ENCODE measurements at regions not wholly inside any gene's neighbourhood (a gene's known extent, or its start where the extent isn't known, plus 50 kb on each side); places are given as distances from the start of the nearest gene placed in this dataset.

DNA sequence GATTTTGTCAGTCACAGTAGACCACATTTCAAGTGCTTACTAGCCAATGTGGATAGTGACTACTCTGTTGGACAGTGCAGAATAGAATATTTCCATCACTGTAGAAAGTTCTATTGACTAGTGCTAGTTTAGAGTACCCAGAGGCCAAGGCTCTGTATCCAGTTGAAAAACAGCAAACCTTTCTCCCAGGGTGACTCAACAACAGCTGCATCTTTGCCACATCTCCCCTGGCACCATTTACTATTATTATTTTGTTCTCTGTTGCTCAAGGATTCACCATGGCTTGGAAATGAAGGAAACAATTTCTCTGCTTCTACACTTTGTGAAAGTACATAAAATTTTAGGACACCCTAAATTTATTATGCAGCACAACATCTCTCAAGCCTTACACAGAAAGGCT, 85.3 kb upstream of the WDR26 start:
- no peaks in the 10 kb centered on the region for H3K79me2 ChIP-seq (ENCODE audit: insufficient read depth, low read length)
- no peak overlapping the region for H4K91ac ChIP-seq (ENCODE audit: insufficient read length, low read depth, low read length)
- H3K9ac ChIP-seq (ENCODE audit: extremely low read depth, insufficient read length, low read length): no peak overlapping the region
- Mint-ChIP-seq H3K9me3 (no peaks in the 10 kb centered on the region), H3K4me3 (no peak overlapping the region), H3K27me3 (ENCODE audit: low read depth) (no peaks in the 10 kb centered on the region), H3K36me3 (ENCODE audit: insufficient read depth in 1 of 3, low read depth in 3 of 3) (no peaks in the 10 kb centered on the region), H3K4me1 (no peaks in the 10 kb centered on the region), H3K27ac (no peak overlapping the region)
- H2BK20ac ChIP-seq (ENCODE audit: low read depth, low read length, poor library complexity, severe bottlenecking): no peak overlapping the region
- H3K23me2 ChIP-seq (ENCODE audit: insufficient read length, low read depth, low read length, poor library complexity, severe bottlenecking): no peaks in the 10 kb centered on the region
- no peak overlapping the region for H3K4me2 ChIP-seq (ENCODE audit: insufficient read depth, insufficient read length, low read length)
- no peak overlapping the region for H2BK120ac ChIP-seq (ENCODE audit: low read depth, low read length, poor library complexity, severe bottlenecking)
- H3K14ac ChIP-seq (ENCODE audit: insufficient read depth, low read length): no peak overlapping the region
- no peaks in the 10 kb centered on the region for H3K9me3 ChIP-seq (ENCODE audit: control insufficient read depth, low read depth, low read length)
- H4K8ac ChIP-seq (replicated peaks; ENCODE audit: insufficient read length, low read depth, low read length): no peak overlapping the region
- DNase-seq: no peak
- H2AFZ ChIP-seq (ENCODE audit: low read length): no peak overlapping the region
- H3K4ac ChIP-seq (ENCODE audit: low read depth, low read length): no peak overlapping the region
- H3K56ac ChIP-seq (ENCODE audit: insufficient read length, low read depth, low read length): no peak overlapping the region
- H4K20me1 ChIP-seq (ENCODE audit: control insufficient read depth, insufficient read depth, insufficient read length): no peaks in the 10 kb centered on the region
- no peak overlapping the region for H2BK5ac ChIP-seq (ENCODE audit: insufficient read length, low read length)
- no peak overlapping the region for H3K27ac ChIP-seq (ENCODE audit: insufficient read length, low read depth, low read length)
- no peak overlapping the region for H3K18ac ChIP-seq (ENCODE audit: insufficient read length, low read depth, low read length)
- no peak overlapping the region for H2BK12ac ChIP-seq (ENCODE audit: insufficient read length, low read depth, low read length)
- TF ChIP-seq CTCF (conservative IDR thresholded peaks at IDR 0.05): no peak
- no peaks in the 10 kb centered on the region for H3K27me3 ChIP-seq (ENCODE audit: insufficient read depth, low read length)
- H3K23ac ChIP-seq (ENCODE audit: insufficient read length, low read depth, low read length): no peak overlapping the region
- H2BK15ac ChIP-seq (ENCODE audit: low read depth, low read length): no peak overlapping the region
- H3T11ph ChIP-seq (ENCODE audit: low read length): no peak overlapping the region
- H3K4me1 ChIP-seq (ENCODE audit: insufficient read depth, low read length): no peaks in the 10 kb centered on the region
- H3K79me1 ChIP-seq (ENCODE audit: insufficient read depth, low read depth, low read length, poor library complexity, severe bottlenecking): no peaks in the 10 kb centered on the region
- no peak overlapping the region for H4K5ac ChIP-seq (ENCODE audit: insufficient read length, low read depth, low read length)
- H2AK5ac ChIP-seq (ENCODE audit: insufficient read length, low read length): no peak overlapping the region

Data from H9 (cell line).